WTC11 (cell line): ENCODE measurements at regions not wholly inside any gene's neighbourhood (a gene's known extent, or its start where the extent isn't known, plus 50 kb on each side); places are given as distances from the start of the nearest gene placed in this dataset.

Experiments used
- ATAC-seq: fragments of 200-7000 bp; cut with Tn5 transposase; 2 replicates; pipeline ENCODE4 v1.10.0; 2021; ENCODE audit warnings: mild to moderate bottlenecking, moderate library complexity
- CTCF ChIA-PET: fragments of 300-600 bp; sonication (Branson Sonifier 250); formaldehyde crosslinking; loops from one replicate; lab custom pipeline; 2021; ENCODE audit warnings: antibody characterized with exemption; lab: Charles Lee
- POLR2A ChIA-PET: fragments of 350-600 bp; sonication (Branson Sonifier 250); formaldehyde crosslinking; loops from one replicate; lab custom pipeline; 2021; ENCODE audit warnings: antibody characterized with exemption; lab: Charles Lee
- DNase-seq: peaks from one replicate; pipeline ENCODE4 v3.0.0; 2021; ENCODE audit warnings: low spot score
- H3K27ac Mint-ChIP-seq: 2 replicates; pipeline ENCODE4 v1.8.0; 2021; ENCODE audit warnings: mixed read lengths
- H3K27me3 Mint-ChIP-seq: 2 replicates; pipeline ENCODE4 v1.8.0; 2021; ENCODE audit warnings: low read depth, mild to moderate bottlenecking, moderate library complexity, mixed read lengths
- H3K36me3 Mint-ChIP-seq: 2 replicates; pipeline ENCODE4 v1.8.0; 2021; ENCODE audit warnings: mixed read lengths
- H3K4me1 Mint-ChIP-seq: 2 replicates; pipeline ENCODE4 v1.8.0; 2022; ENCODE audit warnings: mixed read lengths
- H3K4me3 Mint-ChIP-seq: 2 replicates; pipeline ENCODE4 v1.8.0; 2021; ENCODE audit warnings: mild to moderate bottlenecking, moderate library complexity, mixed read lengths
- H3K9me3 Mint-ChIP-seq: 2 replicates; pipeline ENCODE4 v1.8.0; 2021; ENCODE audit warnings: mixed read lengths
- ATF6 ChIP-seq: sonication (generic); formaldehyde crosslinking; IDR thresholded peaks from 2 replicates; pipeline ENCODE4 v1.8.1; 2023; ENCODE audit warnings: mild to moderate bottlenecking, missing genetic modification reagents
- E2F4 ChIP-seq: sonication (generic); formaldehyde crosslinking; IDR thresholded peaks from 2 replicates; pipeline ENCODE4 v1.8.1; 2022; ENCODE audit warnings: low read depth, mild to moderate bottlenecking, moderate library complexity, missing genetic modification reagents, borderline replicate concordance
- ELF4 ChIP-seq: sonication (generic); formaldehyde crosslinking; IDR thresholded peaks from 2 replicates; pipeline ENCODE4 v1.8.1; 2022; ENCODE audit warnings: low read depth, mild to moderate bottlenecking, moderate library complexity, missing genetic modification reagents
- ERG ChIP-seq: fragments of 250-450 bp; sonication (Bioruptor Pico); IDR thresholded peaks from 2 replicates; pipeline ENCODE4 v1.8.0; 2021; ENCODE audit warnings: mild to moderate bottlenecking
- NFE2L1 ChIP-seq: sonication (generic); formaldehyde crosslinking; IDR thresholded peaks from 2 replicates; pipeline ENCODE4 v1.8.1; 2023; ENCODE audit warnings: missing genetic modification reagents
- OVOL2 ChIP-seq: fragments of 250-450 bp; sonication (Bioruptor Pico); IDR thresholded peaks from 2 replicates; pipeline ENCODE4 v1.9.0; 2021; ENCODE audit warnings: mild to moderate bottlenecking, borderline replicate concordance
- RORB ChIP-seq: fragments of 250-450 bp; sonication (Bioruptor Pico); IDR thresholded peaks from 2 replicates; pipeline ENCODE4 v1.9.0; 2021; ENCODE audit warnings: mild to moderate bottlenecking
- SMAD3 ChIP-seq: sonication (generic); formaldehyde crosslinking; IDR thresholded peaks from 2 replicates; pipeline ENCODE4 v1.8.0; 2022; ENCODE audit warnings: missing genetic modification reagents, mild to moderate bottlenecking, borderline replicate concordance
- SOX15 ChIP-seq: fragments of 250-450 bp; sonication (Bioruptor Pico); IDR thresholded peaks from 2 replicates; pipeline ENCODE4 v1.9.0; 2021; ENCODE audit warnings: mild to moderate bottlenecking
- SP1 ChIP-seq: sonication (generic); formaldehyde crosslinking; conservative IDR thresholded peaks from 2 replicates; pipeline ENCODE4 v1.8.1; 2022; ENCODE audit warnings: missing genetic modification reagents
- TEAD1 ChIP-seq: sonication (generic); formaldehyde crosslinking; IDR thresholded peaks from 2 replicates; pipeline ENCODE4 v1.8.0; 2022; ENCODE audit warnings: mild to moderate bottlenecking, missing genetic modification reagents
- TEAD4 ChIP-seq: sonication (generic); formaldehyde crosslinking; IDR thresholded peaks from 2 replicates; pipeline ENCODE4 v1.8.0; 2022; ENCODE audit warnings: mild to moderate bottlenecking, missing genetic modification reagents
- TP53 ChIP-seq: sonication (generic); formaldehyde crosslinking; IDR thresholded peaks from 2 replicates; pipeline ENCODE4 v1.8.1; 2023; ENCODE audit warnings: mild to moderate bottlenecking, missing genetic modification reagents
- USF2 ChIP-seq: sonication (generic); formaldehyde crosslinking; IDR thresholded peaks from 2 replicates; pipeline ENCODE4 v1.8.1; 2023; ENCODE audit warnings: mild to moderate bottlenecking, missing genetic modification reagents, moderate library complexity
- ZMAT4 ChIP-seq: fragments of 250-450 bp; sonication (Bioruptor Pico); IDR thresholded peaks from 2 replicates; pipeline ENCODE4 v1.9.0; 2021; ENCODE audit warnings: mild to moderate bottlenecking
- ZNF138 ChIP-seq: sonication (generic); formaldehyde crosslinking; conservative IDR thresholded peaks from 2 replicates; pipeline ENCODE4 v1.8.1; 2022; ENCODE audit warnings: mild to moderate bottlenecking, moderate library complexity, missing genetic modification reagents
- ZNF219 ChIP-seq: sonication (generic); formaldehyde crosslinking; IDR thresholded peaks from 2 replicates; pipeline ENCODE4 v1.8.0; 2023; ENCODE audit warnings: missing genetic modification reagents, mild to moderate bottlenecking, borderline replicate concordance
- ZNF317 ChIP-seq: sonication (generic); formaldehyde crosslinking; IDR thresholded peaks from 2 replicates; pipeline ENCODE4 v1.8.1; 2023; ENCODE audit warnings: low read depth, mild to moderate bottlenecking, moderate library complexity, missing genetic modification reagents, borderline replicate concordance
- TF ChIP-seq, protein P1 (sequence below): sonication (generic); formaldehyde crosslinking; IDR thresholded peaks from 2 replicates; pipeline ENCODE4 v1.8.0; 2022; ENCODE audit warnings: mild to moderate bottlenecking, missing genetic modification reagents
- TF ChIP-seq, protein P2 (sequence below): sonication (generic); formaldehyde crosslinking; IDR thresholded peaks from 2 replicates; pipeline ENCODE4 v1.8.0; 2023; ENCODE audit warnings: missing genetic modification reagents, mild to moderate bottlenecking, borderline replicate concordance

DNA sequence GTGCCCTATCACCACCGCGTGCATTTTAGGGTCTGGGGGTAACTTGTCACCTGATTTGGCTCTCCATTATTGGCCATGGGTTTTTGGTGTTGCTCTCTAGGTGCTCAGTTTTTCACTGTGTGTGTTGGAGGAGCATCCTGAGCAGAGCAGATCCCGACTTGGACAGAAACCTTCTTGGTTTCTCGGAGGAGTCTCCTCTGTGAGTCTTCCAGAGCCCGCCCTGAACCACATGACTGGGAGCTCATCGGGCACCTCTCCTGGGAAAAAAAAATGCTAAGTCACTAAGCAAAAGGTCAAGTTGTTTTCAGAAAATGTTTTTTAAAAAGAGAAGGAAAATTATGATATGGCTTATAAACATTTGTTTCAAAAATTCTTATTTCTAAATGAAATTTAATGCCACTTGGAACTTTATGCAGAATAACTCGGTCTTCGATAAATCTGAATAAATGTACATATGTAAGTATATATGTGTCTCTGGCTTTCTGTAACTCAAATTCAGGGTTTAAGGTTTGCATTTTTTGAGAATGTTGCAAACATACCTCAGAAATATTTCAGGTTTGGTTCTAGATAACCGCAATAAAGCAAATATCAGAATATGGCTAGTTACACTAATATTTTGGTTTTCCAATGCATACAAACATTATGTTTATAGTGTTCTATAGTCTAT is 255.2 kb downstream of the AUH start:
- POLR2A ChIA-PET, result no interaction called here
- H3K36me3 Mint-ChIP-seq, result peaks cover 22% of the 10 kb centered on the region
- TF ChIP-seq USF2 (no peak), TEAD1 (CRISPR knock-in tag) (no peak), ZNF317 (no peak), NFE2L1 (CRISPR knock-in tag) (no peak), ZNF138 (CRISPR knock-in tag) (no peak), SOX15 (CRISPR knock-in tag) (no peak), ERG (CRISPR knock-in tag) (no peak), RORB (CRISPR knock-in tag) (no peak), TEAD4 (CRISPR knock-in tag) (no peak), SMAD3 (no peak), ELF4 (CRISPR knock-in tag) (no peak), TP53 (CRISPR knock-in tag) (no peak), OVOL2 (CRISPR knock-in tag) (no peak), ZNF219 (CRISPR knock-in tag) (no peak), ZMAT4 (CRISPR knock-in tag) (no peak)
- TF ChIP-seq, protein P1, sequence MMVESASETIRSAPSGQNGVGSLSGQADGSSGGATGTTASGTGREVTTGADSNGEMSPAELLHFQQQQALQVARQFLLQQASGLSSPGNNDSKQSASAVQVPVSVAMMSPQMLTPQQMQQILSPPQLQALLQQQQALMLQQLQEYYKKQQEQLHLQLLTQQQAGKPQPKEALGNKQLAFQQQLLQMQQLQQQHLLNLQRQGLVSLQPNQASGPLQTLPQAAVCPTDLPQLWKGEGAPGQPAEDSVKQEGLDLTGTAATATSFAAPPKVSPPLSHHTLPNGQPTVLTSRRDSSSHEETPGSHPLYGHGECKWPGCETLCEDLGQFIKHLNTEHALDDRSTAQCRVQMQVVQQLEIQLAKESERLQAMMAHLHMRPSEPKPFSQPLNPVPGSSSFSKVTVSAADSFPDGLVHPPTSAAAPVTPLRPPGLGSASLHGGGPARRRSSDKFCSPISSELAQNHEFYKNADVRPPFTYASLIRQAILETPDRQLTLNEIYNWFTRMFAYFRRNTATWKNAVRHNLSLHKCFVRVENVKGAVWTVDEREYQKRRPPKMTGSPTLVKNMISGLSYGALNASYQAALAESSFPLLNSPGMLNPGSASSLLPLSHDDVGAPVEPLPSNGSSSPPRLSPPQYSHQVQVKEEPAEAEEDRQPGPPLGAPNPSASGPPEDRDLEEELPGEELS (CRISPR knock-in tag), result no peak
- TF ChIP-seq, protein P2, sequence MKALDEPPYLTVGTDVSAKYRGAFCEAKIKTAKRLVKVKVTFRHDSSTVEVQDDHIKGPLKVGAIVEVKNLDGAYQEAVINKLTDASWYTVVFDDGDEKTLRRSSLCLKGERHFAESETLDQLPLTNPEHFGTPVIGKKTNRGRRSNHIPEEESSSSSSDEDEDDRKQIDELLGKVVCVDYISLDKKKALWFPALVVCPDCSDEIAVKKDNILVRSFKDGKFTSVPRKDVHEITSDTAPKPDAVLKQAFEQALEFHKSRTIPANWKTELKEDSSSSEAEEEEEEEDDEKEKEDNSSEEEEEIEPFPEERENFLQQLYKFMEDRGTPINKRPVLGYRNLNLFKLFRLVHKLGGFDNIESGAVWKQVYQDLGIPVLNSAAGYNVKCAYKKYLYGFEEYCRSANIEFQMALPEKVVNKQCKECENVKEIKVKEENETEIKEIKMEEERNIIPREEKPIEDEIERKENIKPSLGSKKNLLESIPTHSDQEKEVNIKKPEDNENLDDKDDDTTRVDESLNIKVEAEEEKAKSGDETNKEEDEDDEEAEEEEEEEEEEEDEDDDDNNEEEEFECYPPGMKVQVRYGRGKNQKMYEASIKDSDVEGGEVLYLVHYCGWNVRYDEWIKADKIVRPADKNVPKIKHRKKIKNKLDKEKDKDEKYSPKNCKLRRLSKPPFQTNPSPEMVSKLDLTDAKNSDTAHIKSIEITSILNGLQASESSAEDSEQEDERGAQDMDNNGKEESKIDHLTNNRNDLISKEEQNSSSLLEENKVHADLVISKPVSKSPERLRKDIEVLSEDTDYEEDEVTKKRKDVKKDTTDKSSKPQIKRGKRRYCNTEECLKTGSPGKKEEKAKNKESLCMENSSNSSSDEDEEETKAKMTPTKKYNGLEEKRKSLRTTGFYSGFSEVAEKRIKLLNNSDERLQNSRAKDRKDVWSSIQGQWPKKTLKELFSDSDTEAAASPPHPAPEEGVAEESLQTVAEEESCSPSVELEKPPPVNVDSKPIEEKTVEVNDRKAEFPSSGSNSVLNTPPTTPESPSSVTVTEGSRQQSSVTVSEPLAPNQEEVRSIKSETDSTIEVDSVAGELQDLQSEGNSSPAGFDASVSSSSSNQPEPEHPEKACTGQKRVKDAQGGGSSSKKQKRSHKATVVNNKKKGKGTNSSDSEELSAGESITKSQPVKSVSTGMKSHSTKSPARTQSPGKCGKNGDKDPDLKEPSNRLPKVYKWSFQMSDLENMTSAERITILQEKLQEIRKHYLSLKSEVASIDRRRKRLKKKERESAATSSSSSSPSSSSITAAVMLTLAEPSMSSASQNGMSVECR (CRISPR knock-in tag), result no peak
- TF ChIP-seq, all 79 proteins: peak for 0
- ATAC-seq, result no peak
- H3K4me1 Mint-ChIP-seq, result peaks cover 6% of the 10 kb centered on the region
- no peak for DNase-seq
- CTCF ChIA-PET, result no interaction called here
- no peaks in the 10 kb centered on the region for H3K27me3 Mint-ChIP-seq
- no peak overlapping the region for H3K4me3 Mint-ChIP-seq
- peaks cover 39% of the 10 kb centered on the region for H3K9me3 Mint-ChIP-seq
- H3K27ac Mint-ChIP-seq, result no peak overlapping the region

DNA sequence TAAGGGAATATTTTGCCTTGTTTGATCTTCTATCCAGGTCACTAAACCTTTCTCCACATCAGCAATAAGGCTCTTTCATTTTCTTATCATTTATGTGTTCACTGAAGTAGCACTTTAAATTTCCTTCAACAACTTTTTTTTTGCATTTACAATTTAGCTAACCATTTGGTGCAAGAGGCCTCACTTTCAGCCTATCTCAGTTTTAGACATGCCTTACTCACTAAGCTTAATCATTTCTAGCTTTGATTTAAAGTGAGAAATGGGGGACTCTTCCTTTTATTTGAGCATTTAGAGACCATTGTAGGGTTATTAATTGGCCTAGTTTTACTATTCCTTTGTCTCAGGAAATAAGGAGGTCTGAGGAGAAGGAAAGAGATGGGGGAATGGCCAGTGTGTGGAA is 250.5 kb downstream of the AUH start:
- Mint-ChIP-seq H3K9me3 (peaks cover 59% of the 10 kb centered on the region), H3K4me1 (no peaks in the 10 kb centered on the region), H3K4me3 (no peak overlapping the region), H3K36me3 (peaks cover 40% of the 10 kb centered on the region), H3K27me3 (no peaks in the 10 kb centered on the region), H3K27ac (no peak overlapping the region)
- POLR2A ChIA-PET, result no interaction called here
- no peak for DNase-seq
- ATAC-seq, result no peak
- CTCF ChIA-PET, result no interaction called here
- no peak for TF ChIP-seq ATF6
- no peak for TF ChIP-seq USF2
- no peak for TF ChIP-seq SOX15 (CRISPR knock-in tag)
- no peak for TF ChIP-seq E2F4 (CRISPR knock-in tag)
- TF ChIP-seq SP1 (CRISPR knock-in tag), result no peak
